Activated T-cell treated with anti-CD3 and anti-CD28 coated beads, Interleukin-2, amount 50 U/mL, for 4 hours (primary cell): ENCODE measurements at regions not wholly inside any gene's neighbourhood (a gene's known extent, or its start where the extent isn't known, plus 50 kb on each side); places are given as distances from the start of the nearest gene placed in this dataset.

Experiments
- ATAC-seq, 2 donors: fragments of 200-7000 bp; cut with Tn5 transposase; one replicate each; pipeline ENCODE4 v1.10.0; 2021
- DNase-seq: peaks from one replicate; pipeline ENCODE4 v3.0.0-alpha.2; 2020
- H3K27me3 Mint-ChIP-seq: one replicate; pipeline ENCODE4 v1.8.0; 2021; ENCODE audit warnings: low read depth, mixed read lengths
- H3K36me3 Mint-ChIP-seq: one replicate; pipeline ENCODE4 v1.8.0; 2022; ENCODE audit warnings: mixed read lengths; ENCODE audit not compliant: insufficient read depth
- H3K4me1 Mint-ChIP-seq: one replicate; pipeline ENCODE4 v1.8.0; 2021; ENCODE audit warnings: low read depth, mixed read lengths
- H3K4me3 Mint-ChIP-seq: one replicate; pipeline ENCODE4 v1.8.0; 2021; ENCODE audit warnings: mild to moderate bottlenecking, moderate library complexity, mixed read lengths
- H3K9me3 Mint-ChIP-seq: one replicate; pipeline ENCODE4 v1.8.0; 2021; ENCODE audit warnings: mixed read lengths

- H3K36me3 Mint-ChIP-seq: peaks cover 1% of the 10 kb centered on the region
- no peak for DNase-seq
- ATAC-seq: no peak
- H3K4me1 Mint-ChIP-seq: peaks cover 2% of the 10 kb centered on the region
- no peaks in the 10 kb centered on the region for H3K27me3 Mint-ChIP-seq
- H3K4me3 Mint-ChIP-seq: no peak overlapping the region
- H3K9me3 Mint-ChIP-seq: peaks cover 5% of the 10 kb centered on the region
Observed at GRCh38 chr12:14315501-14315900, 50.0 kb upstream of the ATF7IP start.
